ENCODE measurements at regions not wholly inside any gene's neighbourhood (a gene's known extent, or its start where the extent isn't known, plus 50 kb on each side); places are given as distances from the start of the nearest gene placed in this dataset.

GRCh38 chr15:37773111-37773860, 161.2 kb upstream of the TMCO5A start:
- DNase-seq (ENCODE audit: low read depth), result peak; percentile 68
- no peak overlapping the region for H3K4me3 ChIP-seq (ENCODE audit: low read depth, low read length)
- no peak for TF ChIP-seq CTCF (IDR thresholded peaks at IDR 0.05; ENCODE audit: insufficient read depth, low read depth, low read length)

- no peak overlapping the region for H3K4me3 ChIP-seq (ENCODE audit: low read depth, low read length)
- no peak for DNase-seq (ENCODE audit: low read depth)
- TF ChIP-seq CTCF (IDR thresholded peaks at IDR 0.05; ENCODE audit: insufficient read depth, low read depth, low read length), result no peak
These were observed 159.5 kb upstream of the TMCO5A start for GRCh38 chr15:37774961-37775360.

GRCh38 chr15:37777006-37777405, 157.4 kb upstream of the TMCO5A start:
- no peak for DNase-seq (ENCODE audit: low read depth)
- H3K4me3 ChIP-seq (ENCODE audit: low read depth, low read length), result no peak overlapping the region

GRCh38 chr15:37783290-37783689, 151.2 kb upstream of the TMCO5A start:
- no peak overlapping the region for H3K4me3 ChIP-seq (ENCODE audit: low read depth, low read length)
- DNase-seq (ENCODE audit: low read depth), result no peak
- no peak for TF ChIP-seq CTCF (IDR thresholded peaks at IDR 0.05; ENCODE audit: insufficient read depth, low read depth, low read length)

More at GRCh38 chr15:37777006-37777405, 157.4 kb upstream of the TMCO5A start:
- no peak for TF ChIP-seq CTCF (IDR thresholded peaks at IDR 0.05; ENCODE audit: insufficient read depth, low read depth, low read length)

- H3K4me3 ChIP-seq (ENCODE audit: low read depth, low read length), result no peak overlapping the region
- no peak for DNase-seq (ENCODE audit: low read depth)
- TF ChIP-seq CTCF (IDR thresholded peaks at IDR 0.05; ENCODE audit: insufficient read depth, low read depth, low read length), result no peak
These were observed 146.1 kb upstream of the TMCO5A start for GRCh38 chr15:37788330-37788729.

GRCh38 chr15:37788767-37789396, 145.6 kb upstream of the TMCO5A start:
- no peak for DNase-seq (ENCODE audit: low read depth)
- TF ChIP-seq CTCF (IDR thresholded peaks at IDR 0.05; ENCODE audit: insufficient read depth, low read depth, low read length), result no peak
- no peak overlapping the region for H3K4me3 ChIP-seq (ENCODE audit: low read depth, low read length)

Data from fibroblast of villous mesenchyme (primary cell).